Left ventricle myocardium inferior (tissue), 1 donor: ENCODE measurements at regions not wholly inside any gene's neighbourhood (a gene's known extent, or its start where the extent isn't known, plus 50 kb on each side); places are given as distances from the start of the nearest gene placed in this dataset.

ENCODE experiments used
- DNase-seq: peaks from one replicate; pipeline ENCODE4 v3.0.0-alpha.2; 2020
- H3K27ac ChIP-seq: fragments of 200-600 bp; replicated peaks from 2 replicates; pipeline ENCODE4 v1.8.0; 2021
- H3K27me3 ChIP-seq: fragments of 200-600 bp; 2 replicates; pipeline ENCODE4 v1.8.0; 2021; ENCODE audit warnings: low read depth
- H3K36me3 ChIP-seq: fragments of 200-600 bp; 2 replicates; pipeline ENCODE4 v1.8.0; 2021
- H3K4me1 ChIP-seq: fragments of 200-600 bp; 2 replicates; pipeline ENCODE4 v1.8.0; 2021
- H3K4me3 ChIP-seq: fragments of 200-600 bp; 2 replicates; pipeline ENCODE4 v1.8.0; 2021; ENCODE audit warnings: mild to moderate bottlenecking, moderate library complexity
- H3K9me3 ChIP-seq: fragments of 200-600 bp; replicated peaks from 2 replicates; pipeline ENCODE4 v1.8.0; 2021
- intact Hi-C: fragments of 100-400 bp; cut with micrococcal nuclease; formaldehyde crosslinking; loops from one replicate; pipeline ENCODE4 v1.11.0; 2022
- TF ChIP-seq, protein P1 (sequence below): fragments of 200-600 bp; IDR thresholded peaks from 2 replicates; pipeline ENCODE4 v1.8.0; 2021; ENCODE audit warnings: antibody characterized with exemption, mild to moderate bottlenecking, borderline replicate concordance
- donor health status: DM: no; HTN: yes; CAD: no; lungs with severe emphysema.

DNA sequence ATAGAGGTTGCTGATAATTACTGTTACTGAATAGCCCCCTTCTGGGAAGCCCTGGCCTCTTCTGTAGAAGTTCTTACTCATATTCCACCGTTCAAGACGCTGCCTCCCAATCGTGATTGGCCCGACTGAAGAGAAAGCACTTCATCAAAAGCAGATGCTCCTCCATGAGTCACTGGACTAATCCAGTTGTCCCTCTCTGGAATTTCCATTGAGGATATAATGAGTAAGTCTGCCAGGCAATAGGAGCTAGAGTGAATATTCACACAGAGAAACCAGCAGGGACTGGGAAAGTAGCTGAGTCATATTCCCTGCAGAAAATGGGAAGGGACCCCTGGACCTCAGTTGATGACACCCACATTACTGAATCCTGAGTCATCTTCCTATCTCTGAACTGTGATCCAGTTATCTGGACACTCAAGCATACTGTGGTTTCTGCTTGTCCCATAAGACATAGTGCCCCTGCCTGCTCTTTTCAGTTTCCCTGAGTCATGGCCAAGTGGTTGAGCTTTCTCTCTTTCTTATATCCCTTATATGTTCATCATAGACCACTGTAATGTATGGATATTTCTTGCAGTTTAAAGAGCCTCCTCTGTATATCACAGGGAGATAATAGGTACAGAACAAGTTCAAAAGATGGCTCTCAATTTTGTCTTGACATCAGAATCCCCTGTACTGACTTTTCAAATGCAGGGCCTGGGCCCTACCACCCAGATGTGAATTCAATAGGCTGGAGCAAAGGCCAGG, 151.2 kb upstream of the CDIN1 start:
- no peaks in the 10 kb centered on the region for H3K27me3 ChIP-seq
- H3K4me3 ChIP-seq, result no peak overlapping the region
- no peak for DNase-seq
- H3K27ac ChIP-seq, result no peak overlapping the region
- intact Hi-C loops, result no loop called here
- TF ChIP-seq, protein P1, sequence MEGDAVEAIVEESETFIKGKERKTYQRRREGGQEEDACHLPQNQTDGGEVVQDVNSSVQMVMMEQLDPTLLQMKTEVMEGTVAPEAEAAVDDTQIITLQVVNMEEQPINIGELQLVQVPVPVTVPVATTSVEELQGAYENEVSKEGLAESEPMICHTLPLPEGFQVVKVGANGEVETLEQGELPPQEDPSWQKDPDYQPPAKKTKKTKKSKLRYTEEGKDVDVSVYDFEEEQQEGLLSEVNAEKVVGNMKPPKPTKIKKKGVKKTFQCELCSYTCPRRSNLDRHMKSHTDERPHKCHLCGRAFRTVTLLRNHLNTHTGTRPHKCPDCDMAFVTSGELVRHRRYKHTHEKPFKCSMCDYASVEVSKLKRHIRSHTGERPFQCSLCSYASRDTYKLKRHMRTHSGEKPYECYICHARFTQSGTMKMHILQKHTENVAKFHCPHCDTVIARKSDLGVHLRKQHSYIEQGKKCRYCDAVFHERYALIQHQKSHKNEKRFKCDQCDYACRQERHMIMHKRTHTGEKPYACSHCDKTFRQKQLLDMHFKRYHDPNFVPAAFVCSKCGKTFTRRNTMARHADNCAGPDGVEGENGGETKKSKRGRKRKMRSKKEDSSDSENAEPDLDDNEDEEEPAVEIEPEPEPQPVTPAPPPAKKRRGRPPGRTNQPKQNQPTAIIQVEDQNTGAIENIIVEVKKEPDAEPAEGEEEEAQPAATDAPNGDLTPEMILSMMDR, result no peak
- no peaks in the 10 kb centered on the region for H3K9me3 ChIP-seq
- H3K36me3 ChIP-seq, result no peaks in the 10 kb centered on the region
- no peaks in the 10 kb centered on the region for H3K4me1 ChIP-seq

DNA sequence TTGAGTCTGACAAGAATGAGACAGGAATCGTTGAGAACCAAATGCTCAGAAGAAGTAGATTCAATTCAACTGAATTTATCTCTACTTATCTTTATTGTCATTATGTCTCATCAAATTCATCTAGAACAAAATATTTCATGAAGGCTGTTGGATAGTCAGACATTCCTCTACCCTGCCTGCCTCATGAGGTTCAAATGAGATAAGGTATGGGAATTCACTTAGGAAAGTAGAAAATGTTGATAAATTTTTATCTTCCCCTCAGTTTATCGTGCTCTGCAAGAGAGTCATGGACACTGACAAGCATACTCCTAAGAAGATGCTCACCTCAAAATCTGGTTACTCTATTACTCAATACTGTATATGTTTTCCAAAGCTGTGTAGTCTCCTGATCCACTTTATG, 149.7 kb upstream of the CDIN1 start:
- Histone ChIP-seq H3K36me3 (no peaks in the 10 kb centered on the region), H3K4me3 (no peak overlapping the region), H3K27ac (no peak overlapping the region), H3K9me3 (no peaks in the 10 kb centered on the region), H3K27me3 (no peaks in the 10 kb centered on the region), H3K4me1 (no peaks in the 10 kb centered on the region)
- TF ChIP-seq, protein P1, result no peak
- DNase-seq, result no peak
- intact Hi-C loops, result no loop called here

DNA sequence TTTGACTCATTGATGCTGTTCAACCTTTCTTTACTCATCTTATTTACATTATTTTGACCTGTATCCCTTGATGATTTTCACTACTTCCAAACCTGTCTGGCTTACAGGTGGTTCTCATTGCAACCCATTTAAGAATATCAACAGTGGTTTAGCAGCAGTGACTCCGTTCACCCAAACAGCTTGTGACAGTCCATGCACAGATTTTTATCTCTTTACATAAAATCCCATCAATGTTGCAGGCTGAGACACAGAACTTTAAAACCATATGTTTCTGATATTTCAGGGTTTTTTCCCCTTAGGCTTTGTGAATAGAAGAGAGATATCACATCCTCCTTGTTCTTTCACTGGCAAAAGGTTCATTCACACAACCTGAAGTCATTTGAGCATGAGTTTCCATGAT, 149.1 kb upstream of the CDIN1 start:
- no peaks in the 10 kb centered on the region for H3K36me3 ChIP-seq
- H3K4me3 ChIP-seq, result no peak overlapping the region
- H3K27me3 ChIP-seq, result no peaks in the 10 kb centered on the region
- TF ChIP-seq, protein P1, result no peak
- H3K4me1 ChIP-seq, result no peaks in the 10 kb centered on the region
- H3K9me3 ChIP-seq, result no peaks in the 10 kb centered on the region
- intact Hi-C loops, result no loop called here
- no peak overlapping the region for H3K27ac ChIP-seq
- no peak for DNase-seq

DNA sequence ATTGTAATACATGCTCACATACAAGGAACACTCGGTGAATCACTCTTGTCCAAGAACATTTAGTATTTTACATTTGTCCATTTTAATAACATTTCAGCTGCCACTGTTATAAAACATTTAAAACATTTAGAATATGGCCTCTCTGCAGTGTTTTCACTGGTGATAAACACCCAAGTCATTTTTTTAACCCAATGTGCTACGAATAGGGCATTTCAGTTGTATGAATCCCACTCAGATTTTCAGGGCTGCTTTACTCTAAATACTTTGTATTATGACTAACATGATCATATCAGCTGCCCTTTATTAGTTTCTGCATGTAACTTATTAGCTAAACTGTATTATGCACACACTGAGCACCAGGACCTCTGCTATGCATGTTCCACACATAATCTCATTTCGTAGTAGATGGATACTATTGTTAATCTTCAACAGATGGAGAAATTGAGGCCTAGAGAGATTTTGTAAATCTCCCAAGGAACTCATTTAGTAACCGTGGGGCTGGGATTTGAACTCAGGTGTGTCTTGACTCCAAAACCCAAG, 148.6 kb upstream of the CDIN1 start:
- no peaks in the 10 kb centered on the region for H3K9me3 ChIP-seq
- intact Hi-C loops, result no loop called here
- H3K4me1 ChIP-seq, result no peaks in the 10 kb centered on the region
- H3K36me3 ChIP-seq, result no peaks in the 10 kb centered on the region
- no peak overlapping the region for H3K27ac ChIP-seq
- H3K27me3 ChIP-seq, result no peaks in the 10 kb centered on the region
- no peak overlapping the region for H3K4me3 ChIP-seq
- no peak for DNase-seq
- TF ChIP-seq, protein P1, result no peak

DNA sequence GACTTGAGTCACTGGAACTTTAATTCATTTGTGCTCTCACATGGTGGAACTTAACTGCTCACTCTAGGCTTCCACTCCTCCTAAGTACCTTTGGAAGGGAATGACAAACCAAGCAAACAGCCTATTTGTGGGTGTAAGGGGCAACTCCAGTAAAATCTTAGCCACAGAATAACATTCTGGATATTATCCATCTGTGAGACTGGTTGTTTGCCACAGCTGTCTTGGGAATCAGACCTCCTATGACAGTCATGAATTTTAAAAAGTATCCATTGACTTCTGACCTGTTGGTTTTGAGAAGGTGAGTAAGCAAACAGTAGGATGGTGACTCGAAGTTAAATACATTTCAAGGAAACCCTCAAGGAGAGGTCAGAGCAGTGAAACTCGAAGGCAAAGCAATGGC, 147.3 kb upstream of the CDIN1 start:
- H3K27me3 ChIP-seq, result no peaks in the 10 kb centered on the region
- no peak for DNase-seq
- TF ChIP-seq, protein P1, result no peak
- H3K9me3 ChIP-seq, result no peaks in the 10 kb centered on the region
- H3K27ac ChIP-seq, result no peak overlapping the region
- H3K4me3 ChIP-seq, result no peak overlapping the region
- H3K36me3 ChIP-seq, result no peaks in the 10 kb centered on the region
- intact Hi-C loops, result no loop called here
- H3K4me1 ChIP-seq, result no peaks in the 10 kb centered on the region
